Smooth muscle cell (in vitro differentiated cells): ENCODE measurements at regions not wholly inside any gene's neighbourhood (a gene's known extent, or its start where the extent isn't known, plus 50 kb on each side); places are given as distances from the start of the nearest gene placed in this dataset.

Source experiments
- DNase-seq: peaks from one replicate; lab custom pipeline; 2025; ENCODE audit not compliant: unreplicated experiment; lab: John Stamatoyannopoulos, UW
- H2AFZ ChIP-seq: fragments of 200-600 bp; sonication (generic); 2 replicates; pipeline ENCODE4 v1.6.0; 2016; ENCODE audit warnings: antibody characterized with exemption, low read depth, mild to moderate bottlenecking
- H3F3A ChIP-seq: fragments of 200-600 bp; sonication (generic); 2 replicates; pipeline ENCODE4 v1.6.0; 2017; ENCODE audit warnings: antibody characterized with exemption, low read depth
- H3K27ac ChIP-seq: fragments of 200-600 bp; sonication (generic); 2 replicates; pipeline ENCODE4 v1.5.1; 2016; ENCODE audit warnings: low read depth, mild to moderate bottlenecking
- H3K27me3 ChIP-seq: fragments of 200-600 bp; sonication (generic); 2 replicates; pipeline ENCODE4 v1.6.1; 2016; ENCODE audit warnings: low read depth, mild to moderate bottlenecking
- H3K36me3 ChIP-seq: fragments of 200-600 bp; sonication (generic); 2 replicates; pipeline ENCODE4 v1.5.1; 2016; ENCODE audit warnings: low read depth
- H3K4me1 ChIP-seq: fragments of 200-600 bp; sonication (generic); 2 replicates; pipeline ENCODE4 v1.5.1; 2016; ENCODE audit warnings: low read depth
- H3K4me2 ChIP-seq: fragments of 200-600 bp; sonication (generic); 2 replicates; pipeline ENCODE4 v1.6.0; 2016; ENCODE audit warnings: mild to moderate bottlenecking
- H3K4me3 ChIP-seq: fragments of 200-600 bp; sonication (generic); 2 replicates; pipeline ENCODE4 v1.5.1; 2016; ENCODE audit warnings: mild to moderate bottlenecking
- H3K79me2 ChIP-seq: fragments of 200-600 bp; sonication (generic); 2 replicates; pipeline ENCODE4 v1.6.0; 2016; ENCODE audit warnings: low read depth, mild to moderate bottlenecking
- H3K9ac ChIP-seq: fragments of 200-600 bp; sonication (generic); 2 replicates; pipeline ENCODE4 v1.6.0; 2016; ENCODE audit warnings: low read depth
- H3K9me3 ChIP-seq: fragments of 200-600 bp; sonication (generic); replicated peaks from 2 replicates; pipeline ENCODE4 v1.5.1; 2016; ENCODE audit warnings: low read depth
- H4K20me1 ChIP-seq: fragments of 200-600 bp; sonication (generic); 2 replicates; pipeline ENCODE4 v1.6.0; 2016; ENCODE audit warnings: low read depth
- WGBS: methylation state at CpG from one replicate; pipeline ENCODE4 v1.1.7; 2016; ENCODE audit warnings: low lambda C conversion rate; 5-methylcytosine and 5-hydroxymethylcytosine counted together
- TF ChIP-seq, protein P1 (sequence below): fragments of 200-600 bp; sonication (generic); IDR thresholded peaks from 2 replicates; pipeline ENCODE4 v1.5.1; 2017; ENCODE audit warnings: borderline replicate concordance, mild to moderate bottlenecking, antibody characterized with exemption; ENCODE audit not compliant: insufficient read depth, poor library complexity, severe bottlenecking

DNA sequence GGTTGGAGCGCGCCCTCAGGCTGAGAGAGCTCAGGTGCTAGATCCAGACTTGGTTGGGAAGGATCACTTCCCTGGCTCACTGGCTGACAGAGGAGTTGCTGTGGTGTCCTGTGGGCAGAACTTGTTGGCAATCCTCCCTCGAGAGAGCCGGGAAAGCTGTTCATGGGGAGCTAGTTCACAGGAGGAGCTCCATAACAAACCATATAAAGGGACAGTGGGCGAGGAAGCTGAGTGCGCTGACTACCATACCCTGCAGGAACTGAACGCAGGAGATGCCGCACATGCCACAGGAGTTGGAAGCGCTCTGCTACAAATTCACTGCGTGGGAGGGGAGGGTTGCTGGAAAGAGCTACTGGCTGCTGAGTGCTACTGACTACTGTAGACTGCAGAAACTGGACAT, 243.2 kb downstream of the OGFRL1 start:
- Histone ChIP-seq H3K4me1 (no peaks in the 10 kb centered on the region), H3K4me3 (no peak overlapping the region), H3K27ac (no peak overlapping the region), H3K9me3 (no peaks in the 10 kb centered on the region), H3K36me3 (no peaks in the 10 kb centered on the region), H3K9ac (no peak overlapping the region), H3K4me2 (no peak overlapping the region), H3K27me3 (no peaks in the 10 kb centered on the region), H3F3A (peaks cover 9% of the 10 kb centered on the region), H3K79me2 (no peaks in the 10 kb centered on the region), H4K20me1 (no peaks in the 10 kb centered on the region), H2AFZ (no peak overlapping the region)
- TF ChIP-seq, protein P1, sequence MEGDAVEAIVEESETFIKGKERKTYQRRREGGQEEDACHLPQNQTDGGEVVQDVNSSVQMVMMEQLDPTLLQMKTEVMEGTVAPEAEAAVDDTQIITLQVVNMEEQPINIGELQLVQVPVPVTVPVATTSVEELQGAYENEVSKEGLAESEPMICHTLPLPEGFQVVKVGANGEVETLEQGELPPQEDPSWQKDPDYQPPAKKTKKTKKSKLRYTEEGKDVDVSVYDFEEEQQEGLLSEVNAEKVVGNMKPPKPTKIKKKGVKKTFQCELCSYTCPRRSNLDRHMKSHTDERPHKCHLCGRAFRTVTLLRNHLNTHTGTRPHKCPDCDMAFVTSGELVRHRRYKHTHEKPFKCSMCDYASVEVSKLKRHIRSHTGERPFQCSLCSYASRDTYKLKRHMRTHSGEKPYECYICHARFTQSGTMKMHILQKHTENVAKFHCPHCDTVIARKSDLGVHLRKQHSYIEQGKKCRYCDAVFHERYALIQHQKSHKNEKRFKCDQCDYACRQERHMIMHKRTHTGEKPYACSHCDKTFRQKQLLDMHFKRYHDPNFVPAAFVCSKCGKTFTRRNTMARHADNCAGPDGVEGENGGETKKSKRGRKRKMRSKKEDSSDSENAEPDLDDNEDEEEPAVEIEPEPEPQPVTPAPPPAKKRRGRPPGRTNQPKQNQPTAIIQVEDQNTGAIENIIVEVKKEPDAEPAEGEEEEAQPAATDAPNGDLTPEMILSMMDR: no peak
- 89% methylated on average over 10 of the region's 10 CpGs for WGBS
- no peak for DNase-seq

DNA sequence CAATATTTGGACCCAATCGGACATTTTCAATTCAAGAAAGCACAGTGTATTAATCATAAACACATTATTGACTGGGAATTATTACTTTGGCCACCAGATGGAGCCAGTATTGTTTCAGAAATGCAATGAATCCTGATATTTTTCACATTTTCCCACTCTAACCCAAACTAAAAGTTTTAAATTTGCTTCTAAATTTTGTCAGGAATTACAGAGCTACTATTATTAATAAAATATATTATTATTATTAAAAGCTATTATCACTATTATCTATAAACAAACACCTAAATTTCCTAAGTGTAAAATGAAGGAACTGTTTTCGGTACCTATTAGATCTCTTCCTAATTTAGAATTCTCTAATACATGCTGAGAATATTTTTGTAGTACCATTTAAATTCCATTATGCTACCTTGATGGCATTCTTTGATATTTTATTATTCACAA, 245.3 kb downstream of the OGFRL1 start:
- no peak overlapping the region for H3K4me3 ChIP-seq
- no peak overlapping the region for H3K4me2 ChIP-seq
- H3K9me3 ChIP-seq: no peaks in the 10 kb centered on the region
- no peak for DNase-seq
- no peaks in the 10 kb centered on the region for H4K20me1 ChIP-seq
- 62% methylated on average over 2 of the region's 2 CpGs for WGBS
- no peaks in the 10 kb centered on the region for H3K27me3 ChIP-seq
- H3K27ac ChIP-seq: no peak overlapping the region
- no peak overlapping the region for H2AFZ ChIP-seq
- no peak overlapping the region for H3K9ac ChIP-seq
- TF ChIP-seq, protein P1: peak; percentile 84
- no peaks in the 10 kb centered on the region for H3K79me2 ChIP-seq
- H3K36me3 ChIP-seq: no peaks in the 10 kb centered on the region
- no peaks in the 10 kb centered on the region for H3K4me1 ChIP-seq
- no peaks in the 10 kb centered on the region for H3F3A ChIP-seq

- Histone ChIP-seq H3K27me3 (no peaks in the 10 kb centered on the region), H3K4me1 (no peaks in the 10 kb centered on the region), H3K79me2 (no peaks in the 10 kb centered on the region), H4K20me1 (no peaks in the 10 kb centered on the region), H3K27ac (no peak overlapping the region), H2AFZ (no peak overlapping the region), H3K36me3 (no peaks in the 10 kb centered on the region), H3F3A (no peaks in the 10 kb centered on the region), H3K9ac (no peak overlapping the region), H3K9me3 (no peaks in the 10 kb centered on the region), H3K4me3 (no peak overlapping the region), H3K4me2 (no peak overlapping the region)
- TF ChIP-seq, protein P1: no peak
- 69% methylated on average over 3 of the region's 3 CpGs for WGBS
- no peak for DNase-seq
Measured at GRCh38 chr6:71534921-71535320, 246.3 kb downstream of the OGFRL1 start.

GRCh38 chr6:71537717-71538116, 249.1 kb downstream of the OGFRL1 start:
- Histone ChIP-seq H3K9me3 (no peaks in the 10 kb centered on the region), H3K4me2 (no peak overlapping the region), H3K36me3 (no peaks in the 10 kb centered on the region), H3F3A (no peaks in the 10 kb centered on the region), H4K20me1 (no peaks in the 10 kb centered on the region), H2AFZ (no peak overlapping the region), H3K9ac (no peak overlapping the region), H3K4me1 (no peaks in the 10 kb centered on the region), H3K27ac (no peak overlapping the region), H3K79me2 (no peaks in the 10 kb centered on the region), H3K27me3 (no peaks in the 10 kb centered on the region), H3K4me3 (no peak overlapping the region)
- TF ChIP-seq, protein P1: no peak
- WGBS: 82% methylated on average over 1 of the region's 1 CpG
- DNase-seq: no peak
